ENCODE measurements at regions not wholly inside any gene's neighbourhood (a gene's known extent, or its start where the extent isn't known, plus 50 kb on each side); places are given as distances from the start of the nearest gene placed in this dataset.

- Mint-ChIP-seq H3K27me3 (ENCODE audit: low read depth, unreplicated experiment) (peaks cover under 1% of the 10 kb centered on the region), H3K4me1 (ENCODE audit: low read depth, unreplicated experiment) (no peaks in the 10 kb centered on the region), H3K27ac (ENCODE audit: unreplicated experiment) (no peak overlapping the region), H3K4me3 (ENCODE audit: unreplicated experiment) (no peak overlapping the region), H3K9me3 (ENCODE audit: unreplicated experiment) (peaks cover 3% of the 10 kb centered on the region), H3K36me3 (ENCODE audit: low read depth, unreplicated experiment) (no peaks in the 10 kb centered on the region)
- Histone ChIP-seq H3K79me2 (ENCODE audit: insufficient read depth, low read length) (no peaks in the 10 kb centered on the region), H3K9ac (ENCODE audit: low read length) (no peak overlapping the region), H2AFZ (ENCODE audit: low read depth, low read length) (no peak overlapping the region), H3K9me3 (ENCODE audit: insufficient read depth, low read depth, low read length) (no peaks in the 10 kb centered on the region), H3K27ac (ENCODE audit: low read depth, low read length) (no peak overlapping the region), H3K4me1 (ENCODE audit: insufficient read depth, low read length) (no peaks in the 10 kb centered on the region), H4K20me1 (ENCODE audit: insufficient read depth, low read length) (no peaks in the 10 kb centered on the region), H3K36me3 (ENCODE audit: insufficient read depth, low read length) (no peaks in the 10 kb centered on the region), H3K4me2 (ENCODE audit: low read length) (no peak overlapping the region), H3K4me3 (ENCODE audit: insufficient read depth, low read depth, low read length) (no peak overlapping the region), H3K27me3 (ENCODE audit: insufficient read depth, low read length) (peaks cover 3% of the 10 kb centered on the region)
- TF ChIP-seq CTCF (IDR thresholded peaks at IDR 0.05; ENCODE audit: insufficient read depth, low read depth, low read length) = no peak
- DNase-seq (ENCODE audit: low read depth) = no peak
- no peak for FAIRE-seq
Observed at GRCh38 chr15:62296756-62297507, 131.8 kb upstream of the C2CD4B start.

- Histone ChIP-seq H4K20me1 (ENCODE audit: insufficient read depth, low read length) (no peaks in the 10 kb centered on the region), H3K4me3 (ENCODE audit: insufficient read depth, low read depth, low read length) (no peak overlapping the region), H3K36me3 (ENCODE audit: insufficient read depth, low read length) (no peaks in the 10 kb centered on the region), H3K9ac (ENCODE audit: low read length) (no peak overlapping the region), H3K27me3 (ENCODE audit: insufficient read depth, low read length) (peaks cover 3% of the 10 kb centered on the region), H3K4me1 (ENCODE audit: insufficient read depth, low read length) (no peaks in the 10 kb centered on the region), H2AFZ (ENCODE audit: low read depth, low read length) (no peak overlapping the region), H3K79me2 (ENCODE audit: insufficient read depth, low read length) (no peaks in the 10 kb centered on the region), H3K4me2 (ENCODE audit: low read length) (no peak overlapping the region), H3K27ac (ENCODE audit: low read depth, low read length) (no peak overlapping the region), H3K9me3 (ENCODE audit: insufficient read depth, low read depth, low read length) (no peaks in the 10 kb centered on the region)
- TF ChIP-seq CTCF (IDR thresholded peaks at IDR 0.05; ENCODE audit: insufficient read depth, low read depth, low read length) (no peak), EZH2 (IDR thresholded peaks at IDR 0.05; ENCODE audit: insufficient read depth, low read length) (no peak)
- Mint-ChIP-seq H3K36me3 (ENCODE audit: low read depth, unreplicated experiment) (no peaks in the 10 kb centered on the region), H3K4me1 (ENCODE audit: low read depth, unreplicated experiment) (no peaks in the 10 kb centered on the region), H3K27me3 (ENCODE audit: low read depth, unreplicated experiment) (peaks cover 4% of the 10 kb centered on the region), H3K9me3 (ENCODE audit: unreplicated experiment) (peaks cover 3% of the 10 kb centered on the region), H3K27ac (ENCODE audit: unreplicated experiment) (no peak overlapping the region), H3K4me3 (ENCODE audit: unreplicated experiment) (no peak overlapping the region)
- no peak for FAIRE-seq
- no peak for DNase-seq (ENCODE audit: low read depth)
Observed at GRCh38 chr15:62297522-62297921, 132.4 kb upstream of the C2CD4B start.

- Histone ChIP-seq H3K36me3 (ENCODE audit: insufficient read depth, low read length) (no peaks in the 10 kb centered on the region), H3K27ac (ENCODE audit: low read depth, low read length) (no peak overlapping the region), H3K9ac (ENCODE audit: low read length) (no peak overlapping the region), H3K4me2 (ENCODE audit: low read length) (no peak overlapping the region), H3K9me3 (ENCODE audit: insufficient read depth, low read depth, low read length) (no peaks in the 10 kb centered on the region), H3K27me3 (ENCODE audit: insufficient read depth, low read length) (peaks cover 3% of the 10 kb centered on the region), H3K4me3 (ENCODE audit: insufficient read depth, low read depth, low read length) (no peak overlapping the region), H3K79me2 (ENCODE audit: insufficient read depth, low read length) (no peaks in the 10 kb centered on the region), H4K20me1 (ENCODE audit: insufficient read depth, low read length) (no peaks in the 10 kb centered on the region), H2AFZ (ENCODE audit: low read depth, low read length) (no peak overlapping the region), H3K4me1 (ENCODE audit: insufficient read depth, low read length) (no peaks in the 10 kb centered on the region)
- Mint-ChIP-seq H3K27ac (ENCODE audit: unreplicated experiment) (no peak overlapping the region), H3K27me3 (ENCODE audit: low read depth, unreplicated experiment) (peaks cover 4% of the 10 kb centered on the region), H3K9me3 (ENCODE audit: unreplicated experiment) (peaks cover 1% of the 10 kb centered on the region), H3K36me3 (ENCODE audit: low read depth, unreplicated experiment) (no peaks in the 10 kb centered on the region), H3K4me3 (ENCODE audit: unreplicated experiment) (no peak overlapping the region), H3K4me1 (ENCODE audit: low read depth, unreplicated experiment) (no peaks in the 10 kb centered on the region)
- TF ChIP-seq EZH2 (IDR thresholded peaks at IDR 0.05; ENCODE audit: insufficient read depth, low read length) = no peak
- no peak for DNase-seq (ENCODE audit: low read depth)
- FAIRE-seq = no peak
Observed at GRCh38 chr15:62297933-62298332, 132.8 kb upstream of the C2CD4B start.
